Muscle layer of duodenum (tissue), 2 donors: ENCODE measurements at regions not wholly inside any gene's neighbourhood (a gene's known extent, or its start where the extent isn't known, plus 50 kb on each side); places are given as distances from the start of the nearest gene placed in this dataset.

Experiments
- H3K27ac ChIP-seq: one replicate; pipeline ENCODE4 v1.7.0; 2013; ENCODE audit warnings: mild to moderate bottlenecking, low read length
- H3K27me3 ChIP-seq: one replicate; pipeline ENCODE4 v1.7.0; 2013; ENCODE audit warnings: low read depth, mild to moderate bottlenecking, control low read depth, low read length
- H3K36me3 ChIP-seq, 2 donors: one replicate each; pipeline ENCODE4 v1.7.0; 2013; ENCODE audit warnings: low read length in 2 of 2, control low read depth in 1 of 2, mild to moderate bottlenecking in 1 of 2; ENCODE audit not compliant: insufficient read depth in 2 of 2, control insufficient read depth in 1 of 2
- H3K4me1 ChIP-seq, 2 donors: one replicate each; pipeline ENCODE4 v1.7.0; 2013; ENCODE audit warnings: low read length in 2 of 2, mild to moderate bottlenecking in 2 of 2, control low read depth in 1 of 2, moderate library complexity in 1 of 2; ENCODE audit not compliant: insufficient read depth in 2 of 2, control insufficient read depth in 1 of 2
- H3K4me3 ChIP-seq, 2 donors: one replicate each; pipeline ENCODE4 v1.7.0; 2013; ENCODE audit warnings: low read length in 2 of 2, low read depth in 1 of 2, mild to moderate bottlenecking in 1 of 2
- H3K9me3 ChIP-seq, 2 donors: one replicate each; pipeline ENCODE4 v1.7.0; 2013; ENCODE audit warnings: low read length in 2 of 2, control low read depth in 1 of 2, mild to moderate bottlenecking in 1 of 2; ENCODE audit not compliant: control insufficient read depth in 1 of 2
- donor health status: healthy.

- Histone ChIP-seq H3K27me3 (no peaks in the 10 kb centered on the region), H3K4me1 (no peaks in the 10 kb centered on the region), H3K4me3 (no peak overlapping the region), H3K27ac (no peak overlapping the region), H3K36me3 (no peaks in the 10 kb centered on the region), H3K9me3 (no peaks in the 10 kb centered on the region)
Measured at GRCh38 chr3:159627634-159628033, 361.0 kb upstream of the IL12A start.

- no peak overlapping the region for H3K27ac ChIP-seq
- no peaks in the 10 kb centered on the region for H3K4me1 ChIP-seq
- no peak overlapping the region for H3K4me3 ChIP-seq
- H3K27me3 ChIP-seq, result no peaks in the 10 kb centered on the region
- no peaks in the 10 kb centered on the region for H3K36me3 ChIP-seq
- H3K9me3 ChIP-seq, result no peaks in the 10 kb centered on the region
Measured at GRCh38 chr3:159629329-159630084, 359.1 kb upstream of the IL12A start.

- no peaks in the 10 kb centered on the region for H3K9me3 ChIP-seq
- no peaks in the 10 kb centered on the region for H3K4me1 ChIP-seq
- H3K27ac ChIP-seq, result no peak overlapping the region
- no peaks in the 10 kb centered on the region for H3K27me3 ChIP-seq
- H3K4me3 ChIP-seq, result no peak overlapping the region
- H3K36me3 ChIP-seq, result no peaks in the 10 kb centered on the region
Measured at GRCh38 chr3:159631226-159631625, 357.4 kb upstream of the IL12A start.

- Histone ChIP-seq H3K4me1 (no peaks in the 10 kb centered on the region), H3K36me3 (no peaks in the 10 kb centered on the region), H3K9me3 (no peaks in the 10 kb centered on the region), H3K4me3 (no peak overlapping the region), H3K27ac (no peak overlapping the region), H3K27me3 (no peaks in the 10 kb centered on the region)
Measured at GRCh38 chr3:159632128-159632527, 356.5 kb upstream of the IL12A start.

GRCh38 chr3:159632851-159633250 is 355.8 kb upstream of the IL12A start:
- Histone ChIP-seq H3K36me3 (no peaks in the 10 kb centered on the region), H3K4me3 (no peak overlapping the region), H3K9me3 (no peaks in the 10 kb centered on the region), H3K4me1 (no peaks in the 10 kb centered on the region), H3K27ac (no peak overlapping the region), H3K27me3 (no peaks in the 10 kb centered on the region)

- Histone ChIP-seq H3K4me3 (no peak overlapping the region), H3K27ac (no peak overlapping the region), H3K36me3 (no peaks in the 10 kb centered on the region), H3K27me3 (no peaks in the 10 kb centered on the region), H3K9me3 (no peaks in the 10 kb centered on the region), H3K4me1 (no peaks in the 10 kb centered on the region)
Measured at GRCh38 chr3:159634483-159634882, 354.2 kb upstream of the IL12A start.

GRCh38 chr3:159635047-159635641 is 353.5 kb upstream of the IL12A start:
- Histone ChIP-seq H3K4me3 (no peak overlapping the region), H3K9me3 (no peaks in the 10 kb centered on the region), H3K27ac (no peak overlapping the region), H3K27me3 (no peaks in the 10 kb centered on the region), H3K36me3 (no peaks in the 10 kb centered on the region), H3K4me1 (no peaks in the 10 kb centered on the region)

GRCh38 chr3:159637883-159638542 is 350.6 kb upstream of the IL12A start:
- Histone ChIP-seq H3K27ac (no peak overlapping the region), H3K4me3 (no peak overlapping the region), H3K27me3 (no peaks in the 10 kb centered on the region), H3K36me3 (no peaks in the 10 kb centered on the region), H3K9me3 (no peaks in the 10 kb centered on the region), H3K4me1 (no peaks in the 10 kb centered on the region)

GRCh38 chr3:159640225-159640624 is 348.4 kb upstream of the IL12A start:
- Histone ChIP-seq H3K4me1 (no peaks in the 10 kb centered on the region), H3K36me3 (no peaks in the 10 kb centered on the region), H3K27ac (no peak overlapping the region), H3K4me3 (no peak overlapping the region), H3K27me3 (no peaks in the 10 kb centered on the region), H3K9me3 (no peaks in the 10 kb centered on the region)

GRCh38 chr3:159643406-159643805 is 345.2 kb upstream of the IL12A start:
- no peaks in the 10 kb centered on the region for H3K36me3 ChIP-seq
- no peaks in the 10 kb centered on the region for H3K4me1 ChIP-seq
- no peak overlapping the region for H3K27ac ChIP-seq
- H3K27me3 ChIP-seq, result no peaks in the 10 kb centered on the region
- no peak overlapping the region for H3K4me3 ChIP-seq
- no peaks in the 10 kb centered on the region for H3K9me3 ChIP-seq

GRCh38 chr3:159645874-159646273 is 342.8 kb upstream of the IL12A start:
- H3K9me3 ChIP-seq, result no peaks in the 10 kb centered on the region
- no peak overlapping the region for H3K4me3 ChIP-seq
- H3K27ac ChIP-seq, result no peak overlapping the region
- no peaks in the 10 kb centered on the region for H3K36me3 ChIP-seq
- H3K27me3 ChIP-seq, result no peaks in the 10 kb centered on the region
- no peaks in the 10 kb centered on the region for H3K4me1 ChIP-seq
